Mucosa of descending colon (tissue), 3 donors: ENCODE measurements at regions not wholly inside any gene's neighbourhood (a gene's known extent, or its start where the extent isn't known, plus 50 kb on each side); places are given as distances from the start of the nearest gene placed in this dataset.

ENCODE experiments used
- ATAC-seq: fragments of 200-7000 bp; cut with Tn5 transposase; one replicate; pipeline ENCODE4 v1.9.1; 2020; ENCODE audit warnings: mild to moderate bottlenecking, moderate library complexity
- DNase-seq, 3 donors: peaks; one replicate each; pipeline ENCODE4 v3.0.0-alpha.2; 2020
- H3K36me3 ChIP-seq: fragments of 200-600 bp; one replicate; pipeline ENCODE4 v1.8.0; 2021; ENCODE audit warnings: low read depth, mild to moderate bottlenecking
- H3K4me1 ChIP-seq: fragments of 200-600 bp; one replicate; pipeline ENCODE4 v1.8.0; 2021; ENCODE audit warnings: low read depth, mild to moderate bottlenecking
- H3K4me3 ChIP-seq: fragments of 200-600 bp; one replicate; pipeline ENCODE4 v1.8.0; 2021; ENCODE audit warnings: mild to moderate bottlenecking
- H3K9me3 ChIP-seq: fragments of 200-600 bp; one replicate; pipeline ENCODE4 v1.8.0; 2021; ENCODE audit warnings: mild to moderate bottlenecking
- CTCF ChIP-seq: fragments of 200-600 bp; IDR thresholded peaks from one replicate; pipeline ENCODE4 v1.8.0; 2022; ENCODE audit warnings: antibody characterized with exemption, mild to moderate bottlenecking
- intact Hi-C, 2 donors: fragments of 100-400 bp; cut with DNase I in 1 of 2; cut with micrococcal nuclease in 1 of 2; formaldehyde crosslinking; loops; one replicate each; pipeline versions ENCODE4 v1.11.0 to v1.11.1; 2022; cut with DNase I, micrococcal nuclease
- donor health status: DM: no; HTN: no; CAD: no; lungs with moderate emphysema.
- donor health status: DM: no; HTN: no; CAD: no.
- donor health status: DM: no; HTN: yes; CAD: no.

DNA sequence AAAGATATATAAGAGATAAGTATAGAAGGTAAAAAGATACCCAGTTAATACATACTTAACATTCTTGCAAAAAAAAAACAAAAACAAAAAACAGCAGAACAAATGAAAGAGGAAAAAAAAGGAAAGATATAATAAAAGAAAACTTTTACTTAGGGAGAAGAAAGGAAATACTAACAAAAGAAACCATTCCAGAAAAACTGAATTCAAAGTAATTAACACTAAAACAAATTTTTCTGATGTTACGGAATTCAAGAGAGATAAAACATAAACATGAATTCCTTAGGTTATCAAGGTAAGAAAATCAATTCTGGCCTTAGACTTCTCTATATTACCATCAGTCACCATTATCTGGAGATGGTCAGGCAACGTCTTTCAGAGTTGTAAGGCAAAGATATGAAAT, 261.8 kb downstream of the ZEB2 start:
- ATAC-seq (no peak), DNase-seq (no peak)
- Histone ChIP-seq H3K9me3 (peaks cover 21% of the 10 kb centered on the region), H3K4me3 (no peak overlapping the region), H3K4me1 (no peaks in the 10 kb centered on the region), H3K36me3 (no peaks in the 10 kb centered on the region)
- TF ChIP-seq CTCF = no peak
- intact Hi-C loops = no loop called here

DNA sequence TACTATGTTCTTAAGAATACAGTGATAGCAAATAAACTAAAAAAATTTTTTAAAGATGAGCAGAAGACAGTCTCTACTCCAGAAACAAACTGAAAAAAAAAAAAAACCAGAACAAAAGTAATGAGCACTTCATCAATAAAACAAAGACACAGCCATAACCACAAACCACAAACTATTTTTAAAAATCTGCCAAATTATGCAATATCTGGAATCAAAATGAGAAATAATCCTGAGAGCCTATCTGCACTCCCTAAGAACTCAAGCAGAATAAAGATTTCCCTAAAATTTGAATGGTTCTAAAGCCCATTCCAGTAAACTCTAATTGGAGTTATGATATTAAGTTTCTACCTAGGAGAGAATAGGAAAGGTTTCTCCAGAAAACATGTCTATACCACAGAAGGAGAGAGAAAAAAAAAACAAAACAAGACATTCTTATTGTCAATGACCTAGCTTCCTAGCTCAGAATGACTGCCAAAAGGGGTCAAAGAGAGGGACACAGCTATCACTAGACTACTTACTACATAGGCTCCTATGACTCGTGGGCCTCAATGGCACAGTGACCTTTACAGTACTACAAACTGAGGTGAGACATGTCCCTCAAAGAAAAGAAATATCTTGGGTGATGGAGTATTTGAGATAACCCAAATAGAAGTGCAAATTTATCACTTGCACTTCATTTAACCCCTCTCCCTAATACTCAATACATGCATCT, 262.8 kb downstream of the ZEB2 start:
- Histone ChIP-seq H3K36me3 (no peaks in the 10 kb centered on the region), H3K4me1 (no peaks in the 10 kb centered on the region), H3K4me3 (no peak overlapping the region), H3K9me3 (peaks cover 29% of the 10 kb centered on the region)
- ATAC-seq = no peak
- no peak for TF ChIP-seq CTCF
- DNase-seq = no peak
- intact Hi-C loops = no loop called here

DNA sequence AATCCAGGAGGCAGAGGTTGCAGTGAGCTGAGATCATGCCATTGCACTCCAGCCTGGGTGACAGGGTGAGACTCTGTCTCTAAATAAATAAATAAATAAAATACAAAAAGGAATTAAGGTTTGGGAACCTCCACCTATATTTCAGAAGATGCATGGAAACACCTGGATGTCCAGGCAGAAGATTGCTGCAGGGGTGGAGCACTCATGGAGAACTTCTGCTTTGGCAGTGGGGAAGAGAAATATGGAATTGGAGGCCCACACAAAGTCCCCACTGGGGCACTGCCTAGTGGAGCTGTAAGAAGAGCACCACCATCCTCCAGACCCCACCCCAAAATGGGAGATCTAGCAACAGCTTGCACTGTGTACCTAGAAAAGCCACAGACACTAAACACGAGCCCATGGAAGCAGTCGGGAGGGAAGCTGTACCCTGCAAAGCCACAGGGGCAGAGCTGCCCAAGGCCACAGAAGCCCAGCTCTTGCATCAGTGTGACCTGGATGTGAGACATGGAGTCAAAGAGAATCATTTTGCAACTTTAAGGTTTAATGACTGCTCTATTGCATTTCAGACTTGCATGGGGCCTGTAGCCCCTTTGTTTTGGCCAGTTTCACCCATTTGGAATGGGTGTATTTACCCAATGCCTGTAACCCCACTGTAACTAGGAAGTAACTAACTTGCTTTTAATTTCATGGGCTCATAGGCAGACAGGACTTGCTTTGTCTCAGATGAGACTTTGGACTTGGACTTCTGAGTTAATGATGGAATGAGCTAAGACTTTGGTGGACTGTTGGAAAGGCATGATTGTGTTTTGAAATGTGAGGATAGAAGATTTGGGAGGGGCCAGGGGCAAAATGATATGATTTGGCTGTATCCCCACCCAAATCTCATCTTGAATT, 265.3 kb downstream of the ZEB2 start:
- DNase-seq (no peak), ATAC-seq (no peak)
- H3K36me3 ChIP-seq = no peaks in the 10 kb centered on the region
- no peak for TF ChIP-seq CTCF
- H3K4me1 ChIP-seq = no peaks in the 10 kb centered on the region
- H3K9me3 ChIP-seq = peaks cover 29% of the 10 kb centered on the region
- intact Hi-C loops = no loop called here
- no peak overlapping the region for H3K4me3 ChIP-seq

- Histone ChIP-seq H3K36me3 (no peaks in the 10 kb centered on the region), H3K4me3 (no peak overlapping the region), H3K9me3 (peaks cover 29% of the 10 kb centered on the region), H3K4me1 (no peaks in the 10 kb centered on the region)
- DNase-seq = peak in 1 of 3 donors; percentile 27
- ATAC-seq = no peak
- intact Hi-C loops = no loop called here
- TF ChIP-seq CTCF = no peak
Observed at GRCh38 chr2:144253743-144254142, 266.2 kb downstream of the ZEB2 start.

GRCh38 chr2:144252694-144253093, 267.2 kb downstream of the ZEB2 start:
- TF ChIP-seq CTCF = no peak
- ATAC-seq (no peak), DNase-seq (no peak)
- peaks cover 29% of the 10 kb centered on the region for H3K9me3 ChIP-seq
- intact Hi-C loops = no loop called here
- H3K36me3 ChIP-seq = no peaks in the 10 kb centered on the region
- H3K4me1 ChIP-seq = no peaks in the 10 kb centered on the region
- H3K4me3 ChIP-seq = no peak overlapping the region
